ENCODE measurements at regions not wholly inside any gene's neighbourhood (a gene's known extent, or its start where the extent isn't known, plus 50 kb on each side); places are given as distances from the start of the nearest gene placed in this dataset.

DNA sequence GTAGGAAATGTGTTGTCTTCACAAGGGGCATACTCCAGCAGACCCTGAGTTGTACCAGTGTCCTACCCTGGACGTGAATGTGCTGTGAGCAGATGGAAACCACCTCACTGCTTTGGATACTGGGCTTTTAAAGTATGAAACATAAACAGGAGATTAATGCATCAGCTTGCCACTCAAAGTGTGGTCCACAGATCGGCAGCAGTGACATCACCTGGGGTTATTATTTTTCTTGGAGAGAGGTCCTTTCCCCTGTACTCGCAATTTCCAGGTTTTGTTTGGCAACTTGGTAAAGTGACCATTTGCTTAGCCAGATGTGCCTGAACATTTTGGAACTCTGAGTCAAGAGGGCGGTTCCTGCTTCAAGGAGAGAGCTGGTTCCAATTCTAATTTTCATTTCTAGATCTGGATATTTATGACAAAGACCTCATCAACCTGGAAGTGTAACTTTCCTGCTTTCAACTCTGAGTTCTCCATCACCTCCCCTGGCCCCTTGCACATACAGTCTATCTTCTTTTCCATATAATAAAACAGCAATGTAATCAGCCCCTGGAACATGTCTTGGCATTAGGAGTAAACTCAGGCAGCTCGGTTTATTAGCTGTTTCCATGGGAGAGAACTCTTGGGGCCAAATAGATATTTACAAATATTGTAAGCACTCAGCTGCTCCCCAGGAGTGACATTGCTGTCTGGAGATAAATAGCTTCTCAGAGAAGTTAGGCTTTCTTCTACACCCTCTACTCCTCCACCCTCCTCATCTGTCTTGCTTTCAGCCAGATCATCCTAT lies 237.0 kb upstream of the TBX3 start:
- no peak for DNase-seq (ENCODE audit: low read depth in 1 of 2, low spot score in 1 of 2)
- CTCF ChIA-PET, result interaction anchor here (1.6 to 4.8 kb wide), 3 partner anchors 10 to 237 kb away, joined by 3 to 24 read pairs (median 6); partner anchors contain the start of gene TBX3
- Histone ChIP-seq H3K4me3 (no peak overlapping the region), H3K4me2 (peak overlapping the region; percentile 32), H3K9me3 (peaks cover 6% of the 10 kb centered on the region; the same call in 1 of the 3 replicates), H3K27ac (peak overlapping the region; percentile 77 to 86; a peak in 5 of 6 replicates), H3K4me1 (peaks cover 54% of the 10 kb centered on the region)
- ATAC-seq, result no peak
- POLR2A ChIA-PET, result no interaction called here
- TF ChIP-seq ZC3H11A (IDR thresholded peaks at IDR 0.05), result no peak
- TF ChIP-seq RNF2 (IDR thresholded peaks at IDR 0.05; ENCODE audit: borderline replicate concordance, low read depth), result no peak
- TF ChIP-seq PHF8 (IDR thresholded peaks at IDR 0.05; ENCODE audit: borderline replicate concordance, low read depth), result no peak
- no peak for TF ChIP-seq ZSCAN20 (CRISPR knock-in tag; IDR thresholded peaks at IDR 0.05)
- no peak for TF ChIP-seq RAD21 (conservative IDR thresholded peaks at IDR 0.05 in 1 of 2, IDR thresholded peaks at IDR 0.05 in 1 of 2)
- no peak for TF ChIP-seq HES2 (IDR thresholded peaks at IDR 0.05)
- no peak for TF ChIP-seq NFE2L2 (conservative IDR thresholded peaks at IDR 0.05; ENCODE audit: low read length)
- TF ChIP-seq HDAC2 (IDR thresholded peaks at IDR 0.05), result no peak
- TF ChIP-seq NR3C1 (IDR thresholded peaks at IDR 0.05), result no peak
- no peak for FAIRE-seq
- 64% methylated on average over 5 of the region's 5 CpGs for WGBS (ENCODE audit: missing lambda C conversion rate)

GRCh38 chr12:114919479-114919878 lies 235.5 kb upstream of the TBX3 start:
- FAIRE-seq, result peak; percentile 23
- ATAC-seq, result peak; percentile 16 to 53; a peak in 3 of 6 replicates

DNA sequence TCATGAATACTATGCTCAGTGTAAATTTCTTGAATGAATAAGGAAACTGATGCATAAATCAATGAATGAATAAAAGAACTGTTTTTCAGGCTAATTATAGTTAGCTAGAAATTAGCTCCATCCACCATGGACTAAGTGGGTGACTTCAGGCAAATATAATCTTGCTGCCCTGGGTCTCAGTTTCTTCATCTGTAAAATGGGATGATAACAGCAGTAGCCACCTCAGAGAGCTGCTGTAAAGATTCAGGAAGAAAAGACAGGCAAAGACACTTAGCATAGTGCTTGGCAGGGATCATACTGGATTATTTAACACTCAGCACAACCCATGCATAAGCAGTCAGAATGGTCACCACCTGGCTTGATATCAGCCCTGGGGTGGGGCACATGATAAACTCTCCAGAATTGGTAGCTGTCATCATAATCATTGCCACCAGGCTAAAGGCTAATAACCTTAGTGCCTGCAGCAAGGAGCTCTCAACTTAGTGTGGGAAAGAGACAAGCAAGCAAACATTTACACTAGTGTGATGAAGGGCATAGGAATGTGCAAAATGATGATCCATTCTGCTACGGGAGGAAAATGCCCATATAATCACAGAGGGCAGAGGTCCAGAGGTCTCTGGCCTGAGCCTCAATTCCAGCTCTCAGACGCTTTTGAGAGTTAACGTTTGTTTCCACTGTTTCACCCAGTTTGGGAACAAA lies 234.7 kb upstream of the TBX3 start:
- H3K9me3 ChIP-seq, result peaks cover 6% of the 10 kb centered on the region; the same call in 1 of the 3 replicates
- ATAC-seq, result peak; percentile 85 to 93
- H3K4me1 ChIP-seq, result peaks cover 77% of the 10 kb centered on the region
- ChIA-PET POLR2A (interaction anchor here (0.6 to 3.5 kb wide), 5 partner anchors 15 to 436 kb away, joined by 3 to 33 read pairs (median 5); partner anchors contain the start of gene TBX3), CTCF (interaction anchor here (1.0 to 4.8 kb wide), 7 partner anchors 16 to 550 kb away, joined by 3 to 24 read pairs (median 3); partner anchors contain the start of gene TBX3)
- H3K4me3 ChIP-seq, result no peak overlapping the region
- peak; percentile 79 to 97 for DNase-seq (ENCODE audit: low read depth in 1 of 2, low spot score in 1 of 2)
- peak overlapping the region; percentile 77 to 86 for H3K27ac ChIP-seq
- peak overlapping the region; percentile 30 for H3K4me2 ChIP-seq
- WGBS (ENCODE audit: missing lambda C conversion rate), result 0% methylated on average over 3 of the region's 3 CpGs
- FAIRE-seq, result peak; percentile 90
- TF ChIP-seq NPAS2 (CRISPR knock-in tag; IDR thresholded peaks at IDR 0.05; ENCODE audit: borderline replicate concordance) (no peak), JUNB (IDR thresholded peaks at IDR 0.05) (peak; percentile 94), FOSL2 (IDR thresholded peaks at IDR 0.05) (peak; percentile 76), FOSL2 (CRISPR knock-in tag; IDR thresholded peaks at IDR 0.05) (peak; percentile 90), CHD2 (IDR thresholded peaks at IDR 0.05; ENCODE audit: low read length, partially characterized antibody) (no peak), MYC (IDR thresholded peaks at IDR 0.05; ENCODE audit: borderline replicate concordance, low read length) (no peak), MAFK (IDR thresholded peaks at IDR 0.05; ENCODE audit: partially characterized antibody) (peak; percentile 86), CBX8 (IDR thresholded peaks at IDR 0.05) (no peak), TP53 (CRISPR knock-in tag; IDR thresholded peaks at IDR 0.05) (no peak), KDM1A (IDR thresholded peaks at IDR 0.05; ENCODE audit: low read depth) (peak; percentile 97; the same call in 1 of the 2 replicates), MAX (IDR thresholded peaks at IDR 0.05) (peak; percentile 89), FOSB (CRISPR knock-in tag; IDR thresholded peaks at IDR 0.05) (no peak), NFE2L2 (conservative IDR thresholded peaks at IDR 0.05; ENCODE audit: low read length) (no peak), ZFP36 (IDR thresholded peaks at IDR 0.05; ENCODE audit: borderline replicate concordance, partially characterized antibody) (no peak), RAD21 (conservative IDR thresholded peaks at IDR 0.05 in 1 of 2, IDR thresholded peaks at IDR 0.05 in 1 of 2) (peak; percentile 28 to 65), HES2 (IDR thresholded peaks at IDR 0.05) (no peak), HOXA7 (CRISPR knock-in tag; IDR thresholded peaks at IDR 0.05) (no peak)
- TF ChIP-seq, protein P1, sequence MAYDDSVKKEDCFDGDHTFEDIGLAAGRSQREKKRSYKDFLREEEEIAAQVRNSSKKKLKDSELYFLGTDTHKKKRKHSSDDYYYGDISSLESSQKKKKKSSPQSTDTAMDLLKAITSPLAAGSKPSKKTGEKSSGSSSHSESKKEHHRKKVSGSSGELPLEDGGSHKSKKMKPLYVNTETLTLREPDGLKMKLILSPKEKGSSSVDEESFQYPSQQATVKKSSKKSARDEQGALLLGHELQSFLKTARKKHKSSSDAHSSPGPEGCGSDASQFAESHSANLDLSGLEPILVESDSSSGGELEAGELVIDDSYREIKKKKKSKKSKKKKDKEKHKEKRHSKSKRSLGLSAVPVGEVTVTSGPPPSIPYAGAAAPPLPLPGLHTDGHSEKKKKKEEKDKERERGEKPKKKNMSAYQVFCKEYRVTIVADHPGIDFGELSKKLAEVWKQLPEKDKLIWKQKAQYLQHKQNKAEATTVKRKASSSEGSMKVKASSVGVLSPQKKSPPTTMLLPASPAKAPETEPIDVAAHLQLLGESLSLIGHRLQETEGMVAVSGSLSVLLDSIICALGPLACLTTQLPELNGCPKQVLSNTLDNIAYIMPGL (CRISPR knock-in tag; IDR thresholded peaks at IDR 0.05; ENCODE audit: borderline replicate concordance), result no peak

More at GRCh38 chr12:114919479-114919878, 235.5 kb upstream of the TBX3 start:
- DNase-seq (ENCODE audit: low read depth in 1 of 2, low spot score in 1 of 2), result peak in 1 of 2 experiments; percentile 77
- Histone ChIP-seq H3K4me2 (peak overlapping the region; percentile 30), H3K4me3 (no peak overlapping the region), H3K4me1 (peaks cover 69% of the 10 kb centered on the region), H3K9me3 (peaks cover 6% of the 10 kb centered on the region; the same call in 1 of the 3 replicates), H3K27ac (peak overlapping the region; percentile 77 to 86)
- ChIA-PET CTCF (interaction anchor here (1.0 to 4.8 kb wide), 6 partner anchors 15 to 549 kb away, joined by 3 to 24 read pairs (median 4); partner anchors contain the start of gene TBX3), POLR2A (interaction anchor here (0.7 to 3.5 kb wide), 5 partner anchors 14 to 435 kb away, joined by 3 to 33 read pairs (median 5); partner anchors contain the start of gene TBX3)
- WGBS (ENCODE audit: missing lambda C conversion rate), result 42% methylated on average over 8 of the region's 8 CpGs
- 0 out of 2 replicates have a peak, but pooled peaks have one; percentile 43 for TF ChIP-seq E2F6 (IDR thresholded peaks at IDR 0.05; ENCODE audit: borderline replicate concordance, low read depth)
- TF ChIP-seq HOXB5 (CRISPR knock-in tag; IDR thresholded peaks at IDR 0.05), result peak; percentile 69; the same call in 1 of the 2 replicates
- TF ChIP-seq HOXA7 (CRISPR knock-in tag; IDR thresholded peaks at IDR 0.05), result no peak
- TF ChIP-seq GATA3 (IDR thresholded peaks at IDR 0.05; ENCODE audit: borderline replicate concordance), result peak; percentile 96

Measured in A549 (cell line).